SU-DHL-6 (cell line): ENCODE measurements at regions not wholly inside any gene's neighbourhood (a gene's known extent, or its start where the extent isn't known, plus 50 kb on each side); places are given as distances from the start of the nearest gene placed in this dataset.
A peak's percentile ranks its signal among the peaks of the same experiment; 100 is the strongest.

Source experiments
- H2AFZ ChIP-seq: fragments of 200-600 bp; sonication (generic); 2 replicates; pipeline ENCODE4 v1.6.1; 2014; ENCODE audit warnings: low read depth, mild to moderate bottlenecking, moderate library complexity, mixed read lengths, antibody characterized with exemption, low read length; ENCODE audit not compliant: severe bottlenecking
- H3F3A ChIP-seq: fragments of 200-600 bp; shearing (Covaris generic); 2 replicates; pipeline ENCODE4 v1.6.0; 2016; ENCODE audit warnings: antibody characterized with exemption, mild to moderate bottlenecking; ENCODE audit not compliant: insufficient read depth
- H3K27ac ChIP-seq: fragments of 200-600 bp; sonication (generic); 2 replicates; pipeline ENCODE4 v1.5.1; 2016; ENCODE audit warnings: low read depth, mild to moderate bottlenecking, low read length, moderate library complexity, mixed read lengths
- H3K27me3 ChIP-seq: fragments of 200-600 bp; sonication (generic), shearing (Covaris generic); 2 replicates; pipeline ENCODE4 v1.6.0; 2014; ENCODE audit warnings: mild to moderate bottlenecking, low read length
- H3K36me3 ChIP-seq: fragments of 200-600 bp; sonication (generic); 2 replicates; pipeline ENCODE4 v1.6.1; 2014; ENCODE audit warnings: mild to moderate bottlenecking, low read length, mixed read lengths
- H3K4me2 ChIP-seq: fragments of 300-600, 200-600 bp; shearing (Covaris generic), sonication (generic); 2 replicates; pipeline ENCODE4 v1.6.0; 2014; ENCODE audit warnings: low read length, low read depth, mild to moderate bottlenecking; ENCODE audit not compliant: poor library complexity, severe bottlenecking
- H3K4me3 ChIP-seq: fragments of 200-600 bp; sonication (generic); 2 replicates; pipeline ENCODE4 v1.5.1; 2014; ENCODE audit warnings: antibody characterized with exemption, low read length, mild to moderate bottlenecking, mixed read lengths; ENCODE audit not compliant: insufficient read depth, poor library complexity, severe bottlenecking
- H3K79me2 ChIP-seq: fragments of 200-600 bp; sonication (generic); 2 replicates; pipeline ENCODE4 v1.6.1; 2014; ENCODE audit warnings: mild to moderate bottlenecking, low read length, moderate library complexity; ENCODE audit not compliant: insufficient read depth
- H3K9ac ChIP-seq: fragments of 200-600 bp; sonication (generic); 2 replicates; pipeline ENCODE4 v1.7.0; 2014; ENCODE audit warnings: mild to moderate bottlenecking, low read length
- H3K9me2 ChIP-seq: fragments of 200-600 bp; sonication (generic); replicated peaks from 2 replicates; pipeline ENCODE4 v1.6.1; 2014; ENCODE audit warnings: low read length; ENCODE audit not compliant: insufficient read depth
- H3K9me3 ChIP-seq: fragments of 200-600 bp; sonication (generic); 2 replicates; pipeline ENCODE4 v1.6.1; 2014; ENCODE audit warnings: low read length, mixed read lengths; ENCODE audit not compliant: insufficient read depth
- H4K20me1 ChIP-seq: fragments of 200-600 bp; sonication (generic); 2 replicates; pipeline ENCODE4 v1.6.1; 2014; ENCODE audit warnings: low read depth, mild to moderate bottlenecking, antibody characterized with exemption, low read length, moderate library complexity, mixed read lengths
- CTCF ChIP-seq: fragments of 200-600 bp; sonication (generic); IDR thresholded peaks from one replicate; pipeline ENCODE4 v1.5.1; 2017; ENCODE audit warnings: antibody characterized with exemption, mild to moderate bottlenecking, low read length, moderate library complexity; ENCODE audit not compliant: insufficient read depth, poor library complexity, severe bottlenecking
- EZH2phosphoT487 ChIP-seq: fragments of 200-600 bp; sonication (generic), shearing (Covaris generic); conservative IDR thresholded peaks from 2 replicates; pipeline ENCODE4 v1.6.1; 2018; ENCODE audit warnings: mild to moderate bottlenecking, antibody characterized with exemption, low read length, moderate library complexity, mixed read lengths

- Histone ChIP-seq H3F3A (peaks cover 16% of the 10 kb centered on the region), H3K27me3 (no peaks in the 10 kb centered on the region), H3K79me2 (no peaks in the 10 kb centered on the region), H3K4me3 (no peak overlapping the region), H4K20me1 (no peaks in the 10 kb centered on the region), H3K9me3 (no peaks in the 10 kb centered on the region), H3K4me2 (no peak overlapping the region), H2AFZ (no peak overlapping the region), H3K27ac (no peak overlapping the region), H3K9me2 (no peaks in the 10 kb centered on the region), H3K36me3 (no peaks in the 10 kb centered on the region), H3K9ac (no peak overlapping the region)
- TF ChIP-seq CTCF: no peak
- no peak for TF ChIP-seq EZH2phosphoT487
Observed at GRCh38 chr1:234968451-234968850, 160.2 kb downstream of the TOMM20 start.

GRCh38 chr1:234967121-234967520, 161.5 kb downstream of the TOMM20 start:
- no peaks in the 10 kb centered on the region for H3K9me3 ChIP-seq
- H3F3A ChIP-seq: peaks cover 29% of the 10 kb centered on the region
- no peak overlapping the region for H3K27ac ChIP-seq

GRCh38 chr1:234965111-234965510, 163.5 kb downstream of the TOMM20 start:
- TF ChIP-seq CTCF: no peak
- TF ChIP-seq EZH2phosphoT487: no peak

More at GRCh38 chr1:234967121-234967520, 161.5 kb downstream of the TOMM20 start:
- Histone ChIP-seq H3K4me2 (no peak overlapping the region), H3K36me3 (no peaks in the 10 kb centered on the region), H3K4me3 (no peak overlapping the region), H4K20me1 (no peaks in the 10 kb centered on the region), H3K9me2 (no peaks in the 10 kb centered on the region), H3K79me2 (no peaks in the 10 kb centered on the region), H3K27me3 (no peaks in the 10 kb centered on the region), H2AFZ (no peak overlapping the region), H3K9ac (no peak overlapping the region)
- TF ChIP-seq EZH2phosphoT487: no peak
- TF ChIP-seq CTCF: no peak

More at GRCh38 chr1:234965111-234965510, 163.5 kb downstream of the TOMM20 start:
- no peaks in the 10 kb centered on the region for H3K36me3 ChIP-seq
- no peaks in the 10 kb centered on the region for H3K79me2 ChIP-seq
- no peak overlapping the region for H3K4me2 ChIP-seq
- H3K9me3 ChIP-seq: no peaks in the 10 kb centered on the region
- H4K20me1 ChIP-seq: no peaks in the 10 kb centered on the region
- no peaks in the 10 kb centered on the region for H3K27me3 ChIP-seq
- no peak overlapping the region for H3K4me3 ChIP-seq
- H3F3A ChIP-seq: peaks cover 34% of the 10 kb centered on the region
- peak overlapping the region; percentile 50 for H2AFZ ChIP-seq
- peak overlapping the region; percentile 8; the same call in 1 of the 2 replicates for H3K27ac ChIP-seq
- no peak overlapping the region for H3K9ac ChIP-seq
- no peaks in the 10 kb centered on the region for H3K9me2 ChIP-seq
